OCI-LY3 (cell line): ENCODE measurements at regions not wholly inside any gene's neighbourhood (a gene's known extent, or its start where the extent isn't known, plus 50 kb on each side); places are given as distances from the start of the nearest gene placed in this dataset.

Experiments used
- CTCF ChIP-seq: fragments of 200-600, 300-600 bp; sonication (generic); IDR thresholded peaks from 2 replicates; pipeline ENCODE4 v1.5.1; 2014; ENCODE audit warnings: antibody characterized with exemption, low read length, low read depth
- EZH2phosphoT487 ChIP-seq: fragments of 200-600 bp; shearing (Covaris generic); IDR thresholded peaks from 2 replicates; pipeline ENCODE4 v1.6.1; 2018; ENCODE audit warnings: antibody characterized with exemption, mixed run types, low read depth

GRCh38 chr15:70435369-70435768 is 328.0 kb downstream of the UACA start:
- no peak for TF ChIP-seq EZH2phosphoT487
- no peak for TF ChIP-seq CTCF
